ENCODE measurements at regions not wholly inside any gene's neighbourhood (a gene's known extent, or its start where the extent isn't known, plus 50 kb on each side); places are given as distances from the start of the nearest gene placed in this dataset.

DNA sequence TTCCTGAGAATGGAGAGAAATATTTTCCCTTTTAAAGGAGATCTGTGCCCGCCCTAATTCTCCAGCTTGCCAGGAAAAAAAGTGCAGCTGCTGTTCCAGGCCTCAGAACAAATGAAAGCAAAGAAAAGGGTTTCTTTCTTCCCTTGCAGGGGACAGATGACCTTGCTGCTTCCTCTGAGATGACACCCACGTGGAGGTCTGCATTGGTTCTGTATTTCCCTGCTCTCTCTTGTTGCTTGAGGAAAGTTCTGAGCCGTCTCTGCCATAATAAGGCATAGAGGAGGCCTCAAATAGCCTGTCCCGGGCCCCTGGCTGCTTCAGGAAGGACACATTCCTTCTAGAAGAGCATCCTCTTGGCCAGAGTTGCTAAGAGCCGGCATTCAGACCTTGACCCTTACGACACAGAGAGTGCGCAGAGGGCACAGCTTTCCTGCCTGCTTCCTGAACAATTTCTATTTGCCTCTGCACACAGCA is 501.8 kb upstream of the SULF2 start:
- H3K27me3 ChIP-seq (ENCODE audit: control insufficient read depth in 1 of 2, insufficient read depth in 2 of 2, low read length in 2 of 2) = peaks cover 0 to 12% of the 10 kb centered on the region in 2 experiments; a peak in 3 of 5 replicates
- H3K9me3 ChIP-seq (ENCODE audit: low read length) = no peaks in the 10 kb centered on the region
- FAIRE-seq (peak; percentile 37), DNase-seq (ENCODE audit: low spot score) (peak; percentile 63), ATAC-seq (peak; percentile 76)
- intact Hi-C loops (cut with micrococcal nuclease; ENCODE audit: unreplicated experiment) (no loop called here), in situ Hi-C loops (cut with HindIII; ENCODE audit: extremely low pct_ligation_motif_present, low pct_unique_long_range_greater_than_20kb) (no loop called here)
- H3K36me3 ChIP-seq (replicated peaks in 1 of 2; ENCODE audit: control insufficient read depth in 1 of 2, insufficient read depth in 2 of 2, low read length in 2 of 2) = no peaks in the 10 kb centered on the region
- WGBS (ENCODE audit: low lambda C conversion rate) = 4% methylated on average over 7 of the region's 7 CpGs
- no peak overlapping the region for H3K27ac ChIP-seq (ENCODE audit: extremely low read length, insufficient read depth, low read length)
- H4K20me1 ChIP-seq (ENCODE audit: insufficient read depth, low read length) = no peaks in the 10 kb centered on the region
- no TSS peak for BruUV-seq (replicated peaks)
- H3K4me2 ChIP-seq (ENCODE audit: low read depth, low read length) = peak overlapping the region; percentile 13; the same call in 1 of the 2 replicates
- no peak overlapping the region for H2AFZ ChIP-seq (ENCODE audit: low read length)
- ChIA-PET CTCF (ENCODE audit: low intra/inter-chr PET ratio, low total read pairs) (interaction anchor here (0.8 kb wide), 1 partner anchor 333 kb away, joined by 3 read pairs; no protein-coding TSS in a partner anchor), POLR2A (no interaction called here)
- no peaks in the 10 kb centered on the region for H3K79me2 ChIP-seq (ENCODE audit: insufficient read depth, low read length)
- H3K4me3 ChIP-seq (replicated peaks in 1 of 3; ENCODE audit: insufficient read depth in 1 of 3, low read depth in 2 of 3, low read length in 3 of 3) = no peak overlapping the region
- H3K4me1 ChIP-seq (ENCODE audit: insufficient read depth, low read length) = peaks cover 67% of the 10 kb centered on the region
- H3K9ac ChIP-seq (ENCODE audit: insufficient read depth, low read depth, low read length) = no peak overlapping the region
- TF ChIP-seq SATB2 (CRISPR knock-in tag; IDR thresholded peaks at IDR 0.05) (no peak), MYNN (CRISPR knock-in tag; IDR thresholded peaks at IDR 0.05; ENCODE audit: low read depth) (no peak), NFYC (CRISPR knock-in tag; IDR thresholded peaks at IDR 0.05) (no peak), NR2C2 (CRISPR knock-in tag; IDR thresholded peaks at IDR 0.05; ENCODE audit: borderline replicate concordance) (peak; percentile 42; the same call in 1 of the 2 replicates), HNRNPH1 (optimal IDR thresholded peaks at IDR 0.05; ENCODE audit: low read depth, low read length) (no peak), CEBPG (CRISPR knock-in tag; IDR thresholded peaks at IDR 0.05) (peak; percentile 15; the same call in 1 of the 2 replicates), FOXA3 (CRISPR knock-in tag; IDR thresholded peaks at IDR 0.05) (no peak), STAT5B (CRISPR knock-in tag; IDR thresholded peaks at IDR 0.05) (no peak), ZBTB20 (CRISPR knock-in tag; IDR thresholded peaks at IDR 0.05; ENCODE audit: borderline replicate concordance, low read depth) (no peak), ZBTB7A (CRISPR knock-in tag; IDR thresholded peaks at IDR 0.05) (no peak), ZNF30 (CRISPR knock-in tag; IDR thresholded peaks at IDR 0.05) (no peak), ZNF335 (CRISPR knock-in tag; IDR thresholded peaks at IDR 0.05) (no peak), KLF6 (CRISPR knock-in tag; IDR thresholded peaks at IDR 0.05) (no peak), FOXC1 (CRISPR knock-in tag; IDR thresholded peaks at IDR 0.05; ENCODE audit: borderline replicate concordance) (no peak)
- TF ChIP-seq, protein P1, sequence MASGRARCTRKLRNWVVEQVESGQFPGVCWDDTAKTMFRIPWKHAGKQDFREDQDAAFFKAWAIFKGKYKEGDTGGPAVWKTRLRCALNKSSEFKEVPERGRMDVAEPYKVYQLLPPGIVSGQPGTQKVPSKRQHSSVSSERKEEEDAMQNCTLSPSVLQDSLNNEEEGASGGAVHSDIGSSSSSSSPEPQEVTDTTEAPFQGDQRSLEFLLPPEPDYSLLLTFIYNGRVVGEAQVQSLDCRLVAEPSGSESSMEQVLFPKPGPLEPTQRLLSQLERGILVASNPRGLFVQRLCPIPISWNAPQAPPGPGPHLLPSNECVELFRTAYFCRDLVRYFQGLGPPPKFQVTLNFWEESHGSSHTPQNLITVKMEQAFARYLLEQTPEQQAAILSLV (CRISPR knock-in tag; IDR thresholded peaks at IDR 0.05; ENCODE audit: borderline replicate concordance) = no peak
- TF ChIP-seq, protein P2, sequence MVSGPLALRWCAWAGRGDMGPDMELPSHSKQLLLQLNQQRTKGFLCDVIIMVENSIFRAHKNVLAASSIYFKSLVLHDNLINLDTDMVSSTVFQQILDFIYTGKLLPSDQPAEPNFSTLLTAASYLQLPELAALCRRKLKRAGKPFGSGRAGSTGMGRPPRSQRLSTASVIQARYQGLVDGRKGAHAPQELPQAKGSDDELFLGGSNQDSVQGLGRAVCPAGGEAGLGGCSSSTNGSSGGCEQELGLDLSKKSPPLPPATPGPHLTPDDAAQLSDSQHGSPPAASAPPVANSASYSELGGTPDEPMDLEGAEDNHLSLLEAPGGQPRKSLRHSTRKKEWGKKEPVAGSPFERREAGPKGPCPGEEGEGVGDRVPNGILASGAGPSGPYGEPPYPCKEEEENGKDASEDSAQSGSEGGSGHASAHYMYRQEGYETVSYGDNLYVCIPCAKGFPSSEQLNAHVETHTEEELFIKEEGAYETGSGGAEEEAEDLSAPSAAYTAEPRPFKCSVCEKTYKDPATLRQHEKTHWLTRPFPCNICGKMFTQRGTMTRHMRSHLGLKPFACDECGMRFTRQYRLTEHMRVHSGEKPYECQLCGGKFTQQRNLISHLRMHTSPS (CRISPR knock-in tag; IDR thresholded peaks at IDR 0.05; ENCODE audit: low read depth) = no peak
- TF ChIP-seq, protein P3, sequence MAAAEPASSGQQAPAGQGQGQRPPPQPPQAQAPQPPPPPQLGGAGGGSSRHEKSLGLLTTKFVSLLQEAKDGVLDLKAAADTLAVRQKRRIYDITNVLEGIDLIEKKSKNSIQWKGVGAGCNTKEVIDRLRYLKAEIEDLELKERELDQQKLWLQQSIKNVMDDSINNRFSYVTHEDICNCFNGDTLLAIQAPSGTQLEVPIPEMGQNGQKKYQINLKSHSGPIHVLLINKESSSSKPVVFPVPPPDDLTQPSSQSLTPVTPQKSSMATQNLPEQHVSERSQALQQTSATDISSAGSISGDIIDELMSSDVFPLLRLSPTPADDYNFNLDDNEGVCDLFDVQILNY (CRISPR knock-in tag; conservative IDR thresholded peaks at IDR 0.05) = no peak
- TF ChIP-seq, protein P4, sequence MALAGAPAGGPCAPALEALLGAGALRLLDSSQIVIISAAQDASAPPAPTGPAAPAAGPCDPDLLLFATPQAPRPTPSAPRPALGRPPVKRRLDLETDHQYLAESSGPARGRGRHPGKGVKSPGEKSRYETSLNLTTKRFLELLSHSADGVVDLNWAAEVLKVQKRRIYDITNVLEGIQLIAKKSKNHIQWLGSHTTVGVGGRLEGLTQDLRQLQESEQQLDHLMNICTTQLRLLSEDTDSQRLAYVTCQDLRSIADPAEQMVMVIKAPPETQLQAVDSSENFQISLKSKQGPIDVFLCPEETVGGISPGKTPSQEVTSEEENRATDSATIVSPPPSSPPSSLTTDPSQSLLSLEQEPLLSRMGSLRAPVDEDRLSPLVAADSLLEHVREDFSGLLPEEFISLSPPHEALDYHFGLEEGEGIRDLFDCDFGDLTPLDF (CRISPR knock-in tag; IDR thresholded peaks at IDR 0.05) = no peak
- TF ChIP-seq, protein P5, sequence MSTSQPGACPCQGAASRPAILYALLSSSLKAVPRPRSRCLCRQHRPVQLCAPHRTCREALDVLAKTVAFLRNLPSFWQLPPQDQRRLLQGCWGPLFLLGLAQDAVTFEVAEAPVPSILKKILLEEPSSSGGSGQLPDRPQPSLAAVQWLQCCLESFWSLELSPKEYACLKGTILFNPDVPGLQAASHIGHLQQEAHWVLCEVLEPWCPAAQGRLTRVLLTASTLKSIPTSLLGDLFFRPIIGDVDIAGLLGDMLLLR (CRISPR knock-in tag; IDR thresholded peaks at IDR 0.05) = no peak
- TF ChIP-seq, protein P6, sequence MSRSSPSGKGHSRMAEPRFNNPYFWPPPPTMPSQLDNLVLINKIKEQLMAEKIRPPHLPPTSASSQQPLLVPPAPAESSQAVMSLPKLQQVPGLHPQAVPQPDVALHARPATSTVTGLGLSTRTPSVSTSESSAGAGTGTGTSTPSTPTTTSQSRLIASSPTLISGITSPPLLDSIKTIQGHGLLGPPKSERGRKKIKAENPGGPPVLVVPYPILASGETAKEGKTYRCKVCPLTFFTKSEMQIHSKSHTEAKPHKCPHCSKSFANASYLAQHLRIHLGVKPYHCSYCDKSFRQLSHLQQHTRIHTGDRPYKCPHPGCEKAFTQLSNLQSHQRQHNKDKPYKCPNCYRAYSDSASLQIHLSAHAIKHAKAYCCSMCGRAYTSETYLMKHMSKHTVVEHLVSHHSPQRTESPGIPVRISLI (CRISPR knock-in tag; IDR thresholded peaks at IDR 0.05; ENCODE audit: borderline replicate concordance) = no peak
